ENCODE measurements at regions not wholly inside any gene's neighbourhood (a gene's known extent, or its start where the extent isn't known, plus 50 kb on each side); places are given as distances from the start of the nearest gene placed in this dataset.
"Not testable (repeated sequence)": the region's sequence is repeated elsewhere in the genome, so short reads cannot be mapped to it uniquely, and the experiment has no call there.

GRCh38 chr17:34076743-34077631 is 178.1 kb upstream of the CCL2 start:
- DNase-seq (ENCODE audit: low read depth in 3 of 3): no peak

GRCh38 chr17:34081269-34081668 is 173.8 kb upstream of the CCL2 start:
- no peak for DNase-seq (ENCODE audit: low read depth in 3 of 3)

- DNase-seq (ENCODE audit: low read depth in 3 of 3): no peak
Measured at GRCh38 chr17:34082404-34082803, 172.7 kb upstream of the CCL2 start.

GRCh38 chr17:34089042-34089441 is 166.0 kb upstream of the CCL2 start:
- DNase-seq (ENCODE audit: low read depth in 3 of 3): not testable (repeated sequence)

DNA sequence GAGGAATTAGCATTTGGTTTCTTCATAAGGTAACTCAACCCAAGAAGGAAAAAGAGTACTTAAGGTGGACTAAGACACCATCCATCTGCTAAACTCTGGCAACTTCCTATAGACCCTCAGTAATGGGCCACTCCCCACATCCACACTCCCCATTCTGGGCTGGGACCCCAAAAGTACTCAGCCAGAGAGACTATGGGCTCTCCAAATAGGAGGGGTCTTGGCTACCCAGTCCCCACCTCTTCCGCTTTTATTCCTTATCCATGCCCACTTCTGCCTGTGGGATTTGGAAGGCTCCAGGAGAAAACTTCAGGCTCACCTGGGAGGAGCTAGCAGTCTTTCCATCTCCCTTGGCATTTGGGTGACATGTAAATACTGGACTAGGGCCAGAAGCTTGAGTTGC is 164.5 kb upstream of the CCL2 start:
- DNase-seq (ENCODE audit: low read depth in 3 of 3): no peak

- no peak for DNase-seq (ENCODE audit: low read depth in 3 of 3)
Measured at GRCh38 chr17:34091975-34092374, 163.1 kb upstream of the CCL2 start.

DNA sequence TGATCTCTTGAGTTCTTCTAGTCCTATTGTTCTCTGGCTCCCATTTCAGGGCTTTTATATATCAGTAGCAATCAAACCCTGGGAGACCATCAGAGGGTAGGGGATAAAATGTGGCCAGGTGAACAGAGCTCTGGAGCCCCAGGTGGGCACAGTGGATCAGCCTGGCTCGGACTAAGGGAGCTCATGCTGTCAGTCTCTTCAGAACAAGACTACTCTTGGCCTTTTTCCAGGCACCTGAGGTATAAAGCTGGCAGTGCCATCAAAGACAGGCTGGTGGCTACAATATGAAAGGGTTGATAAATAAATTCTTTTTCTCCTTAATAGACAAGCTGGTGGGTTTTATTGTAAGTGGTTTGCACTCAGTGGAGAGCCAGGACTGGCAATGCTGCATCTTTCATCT is 160.0 kb upstream of the CCL2 start:
- no peak for DNase-seq (ENCODE audit: low read depth in 3 of 3)

DNA sequence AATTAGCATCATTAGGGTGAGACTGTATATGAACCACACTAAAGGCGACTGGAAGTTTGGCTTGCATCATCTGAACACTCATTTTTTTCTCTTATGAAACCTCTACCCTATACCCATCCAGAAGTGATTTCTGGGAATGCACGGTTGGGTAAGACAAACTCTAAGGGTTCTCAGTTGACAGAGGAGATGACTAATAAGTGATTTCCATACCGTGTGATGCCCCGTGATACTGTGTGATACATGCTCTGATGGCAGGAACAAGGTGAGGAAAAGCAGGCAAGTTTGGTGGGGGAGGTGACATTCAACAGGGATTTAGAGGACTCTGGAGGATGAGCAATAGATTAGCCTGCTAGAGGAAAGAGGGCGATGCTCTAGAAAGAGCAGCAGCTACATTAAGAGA is 156.4 kb upstream of the CCL2 start:
- no peak for DNase-seq (ENCODE audit: low read depth in 3 of 3)

DNA sequence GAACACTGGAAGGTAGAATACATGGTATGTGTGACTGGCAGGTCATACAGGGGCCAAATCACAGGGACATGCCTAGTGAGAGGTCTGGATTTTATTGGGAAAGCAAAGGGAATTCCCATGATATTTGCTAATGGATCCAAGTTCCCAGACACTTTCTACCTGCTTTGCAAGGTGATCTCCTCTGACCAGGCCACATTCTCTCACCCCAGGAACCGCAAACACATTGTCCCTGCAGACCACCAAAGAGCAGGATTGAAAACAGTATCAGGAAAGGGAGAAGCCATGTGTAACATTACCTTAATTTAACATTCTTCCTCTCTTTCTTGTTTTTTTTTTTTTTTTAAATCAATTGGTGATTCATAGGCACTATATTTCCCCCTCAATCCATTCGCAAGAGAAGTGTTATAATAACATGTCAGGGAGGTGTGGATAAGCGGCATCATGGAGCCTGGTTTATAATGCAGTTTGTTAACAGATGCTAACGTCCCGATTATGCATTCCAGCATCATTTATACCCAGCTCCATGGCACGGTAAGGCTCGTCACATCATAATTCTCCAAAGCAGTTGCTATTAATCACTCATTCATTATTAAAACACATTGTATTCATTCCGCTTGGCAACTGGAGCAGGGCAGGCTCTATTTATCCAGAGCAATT is 155.1 kb upstream of the CCL2 start:
- DNase-seq (ENCODE audit: low read depth in 3 of 3): no peak

DNA sequence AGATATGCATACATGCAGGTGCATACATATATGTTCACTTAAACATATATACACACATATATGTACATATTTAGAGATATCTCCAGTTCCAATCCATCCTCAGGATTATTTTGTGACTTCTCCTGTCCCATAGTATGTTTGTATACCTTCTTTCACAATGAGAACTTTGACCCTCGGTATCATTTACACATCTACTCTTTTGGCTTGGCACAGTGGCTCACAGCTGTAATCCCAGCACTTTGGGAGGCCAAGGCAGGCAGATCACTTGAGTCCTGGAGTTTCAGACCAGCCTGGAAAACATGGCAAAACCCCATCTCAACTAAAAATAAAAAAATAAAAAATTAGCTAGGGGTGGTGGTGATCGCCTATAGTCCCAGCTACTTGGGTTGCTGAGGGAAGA is 148.1 kb upstream of the CCL2 start:
- DNase-seq (ENCODE audit: low read depth in 3 of 3): no peak

GRCh38 chr17:34110315-34110714 is 144.8 kb upstream of the CCL2 start:
- DNase-seq (ENCODE audit: low read depth in 3 of 3): no peak

DNA sequence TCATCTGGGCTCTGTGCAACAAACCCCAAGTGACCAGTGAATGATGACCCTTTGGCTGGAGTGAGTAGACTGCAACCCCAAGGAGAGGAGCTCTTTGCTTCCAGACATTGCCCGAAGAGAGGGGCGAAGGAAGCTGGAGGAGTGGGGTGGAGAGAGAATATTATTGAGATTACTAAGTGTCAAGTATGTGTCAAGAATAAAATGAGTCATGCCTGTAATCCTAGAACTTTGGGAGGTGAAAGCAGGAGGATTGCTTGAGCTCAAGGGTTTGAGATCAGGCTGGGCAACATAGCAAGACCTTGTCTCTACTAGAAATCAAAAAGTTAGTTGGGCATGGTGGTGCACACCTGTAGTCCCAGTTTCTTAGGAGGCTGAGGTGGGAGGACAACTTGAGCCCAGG is 142.0 kb upstream of the CCL2 start:
- DNase-seq (ENCODE audit: low read depth in 3 of 3): no peak

GRCh38 chr17:34114174-34114573 is 140.9 kb upstream of the CCL2 start:
- DNase-seq (ENCODE audit: low read depth in 3 of 3): no peak

DNA sequence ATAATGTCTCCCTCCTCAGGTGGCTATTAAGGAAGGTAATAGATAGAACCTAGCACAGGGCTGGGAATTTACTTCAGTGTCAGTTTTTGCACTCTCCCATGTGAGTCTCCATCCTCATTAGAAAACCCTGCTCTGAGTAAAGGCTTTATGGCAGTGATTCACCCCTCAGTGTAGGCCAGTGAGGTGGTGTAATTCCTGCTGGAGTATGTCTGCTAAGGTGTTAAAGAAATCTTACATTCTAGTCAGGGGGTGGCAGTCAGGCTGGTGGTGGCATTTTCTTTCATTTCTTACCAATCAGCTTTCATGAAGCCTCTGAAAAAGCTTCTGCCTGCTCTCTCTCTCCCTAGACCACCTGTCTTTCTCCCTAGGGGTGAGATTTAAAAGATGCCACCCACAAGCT is 138.8 kb upstream of the CCL2 start:
- no peak for DNase-seq (ENCODE audit: low read depth in 3 of 3)

DNA sequence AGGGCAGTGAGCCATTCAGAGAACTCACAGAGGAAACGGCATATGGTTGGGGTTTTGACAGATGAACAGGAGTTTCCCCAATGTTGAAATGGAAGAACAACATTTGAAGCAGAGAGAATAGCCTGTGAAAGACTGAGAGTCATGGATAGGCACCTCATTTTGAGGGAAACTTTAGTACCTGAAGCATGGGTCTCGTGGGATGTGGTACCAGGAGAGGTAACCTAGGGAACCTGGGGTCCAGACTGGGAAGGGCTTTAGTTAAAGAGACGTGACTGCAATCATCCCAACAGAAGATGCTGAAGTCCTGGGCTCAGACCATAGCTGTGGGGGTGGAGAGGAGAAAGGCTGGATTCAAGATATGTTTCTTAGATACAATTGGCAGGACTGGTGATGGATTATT is 137.8 kb upstream of the CCL2 start:
- no peak for DNase-seq (ENCODE audit: low read depth in 3 of 3)

- DNase-seq (ENCODE audit: low read depth in 3 of 3): no peak
Measured at GRCh38 chr17:34117811-34118210, 137.3 kb upstream of the CCL2 start.

DNA sequence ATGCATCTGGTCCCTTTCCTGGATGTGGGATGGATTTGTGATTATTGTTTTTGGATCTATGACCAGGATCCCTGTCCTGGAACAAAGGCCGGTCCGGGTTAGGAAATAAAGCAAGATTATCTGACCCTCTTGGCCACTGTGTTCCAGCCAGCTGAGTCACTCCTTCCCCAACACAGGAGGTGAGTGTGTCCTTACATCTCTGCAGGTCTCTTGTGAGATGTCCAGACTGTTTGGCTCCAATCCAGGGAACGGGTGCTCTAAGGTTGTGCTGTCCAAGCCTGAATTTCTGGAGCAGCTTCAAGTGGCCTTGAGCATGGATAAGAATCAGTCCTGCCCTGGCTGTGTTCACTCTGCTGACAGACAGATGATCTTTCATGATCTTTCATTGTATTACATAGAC is 136.5 kb upstream of the CCL2 start:
- DNase-seq (ENCODE audit: low read depth in 3 of 3): no peak

GRCh38 chr17:34121311-34121710 is 133.8 kb upstream of the CCL2 start:
- no peak for DNase-seq (ENCODE audit: low read depth in 3 of 3)

DNA sequence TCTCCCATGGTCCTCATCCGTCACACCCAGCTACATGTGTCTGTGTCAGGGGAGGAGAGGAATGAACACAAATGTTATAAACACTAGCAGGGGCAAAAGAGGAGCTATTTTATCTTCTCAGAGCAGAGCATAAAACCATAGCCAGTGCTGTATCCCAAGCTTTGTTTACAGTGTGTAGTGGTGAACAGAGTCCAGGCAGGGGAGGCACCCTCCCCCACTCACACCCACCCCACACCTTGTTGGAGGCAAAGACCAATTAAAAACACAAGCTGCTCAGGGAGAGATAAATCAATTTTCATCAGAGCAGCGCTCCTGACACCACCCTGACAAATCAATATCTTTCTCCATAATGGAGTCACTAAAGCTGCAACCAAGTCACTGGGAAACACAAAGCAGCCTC is 132.6 kb upstream of the CCL2 start:
- DNase-seq (ENCODE audit: low read depth in 3 of 3): no peak

- no peak for DNase-seq (ENCODE audit: low read depth in 3 of 3)
Measured at GRCh38 chr17:34125010-34125409, 130.1 kb upstream of the CCL2 start.

DNA sequence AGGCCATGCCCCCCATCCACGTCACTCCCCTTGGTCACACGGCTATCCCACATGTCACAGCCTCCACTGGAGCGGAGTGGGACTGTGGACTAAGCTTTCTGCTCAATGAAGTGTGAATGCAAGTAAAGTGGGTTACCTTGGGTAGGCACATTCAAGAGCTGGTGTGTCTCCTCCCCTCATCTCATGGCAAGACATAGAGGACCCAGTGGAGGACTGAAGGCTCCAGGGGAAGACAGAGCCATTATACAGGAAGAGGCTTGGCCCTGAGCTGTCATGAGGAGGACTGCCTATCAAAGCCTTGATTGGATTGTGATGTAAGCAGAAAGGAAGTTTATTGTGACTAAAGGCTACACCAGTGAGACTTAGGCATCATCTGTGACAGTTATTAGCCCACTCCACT is 129.2 kb upstream of the CCL2 start:
- DNase-seq (ENCODE audit: low read depth in 3 of 3): no peak

DNA sequence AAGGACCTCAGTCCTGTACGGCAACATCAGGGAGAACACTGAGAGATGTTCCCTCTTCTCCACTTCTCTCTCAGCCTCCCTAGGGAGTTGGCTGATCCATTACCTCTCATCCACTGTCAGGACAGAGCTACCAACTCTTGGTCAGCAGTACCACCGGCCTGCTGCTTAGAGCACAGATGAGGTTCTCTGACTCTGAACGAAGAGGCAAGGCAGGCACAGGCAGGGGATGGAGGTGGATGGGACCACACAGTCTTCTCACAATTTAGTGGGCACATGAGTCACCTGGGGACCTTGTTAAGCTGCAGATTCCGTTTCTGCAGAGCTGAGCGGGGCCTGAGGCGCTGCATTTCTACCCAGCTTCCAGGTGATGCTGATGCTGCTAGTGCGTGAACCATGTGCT is 128.6 kb upstream of the CCL2 start:
- DNase-seq (ENCODE audit: low read depth in 3 of 3): no peak

DNA sequence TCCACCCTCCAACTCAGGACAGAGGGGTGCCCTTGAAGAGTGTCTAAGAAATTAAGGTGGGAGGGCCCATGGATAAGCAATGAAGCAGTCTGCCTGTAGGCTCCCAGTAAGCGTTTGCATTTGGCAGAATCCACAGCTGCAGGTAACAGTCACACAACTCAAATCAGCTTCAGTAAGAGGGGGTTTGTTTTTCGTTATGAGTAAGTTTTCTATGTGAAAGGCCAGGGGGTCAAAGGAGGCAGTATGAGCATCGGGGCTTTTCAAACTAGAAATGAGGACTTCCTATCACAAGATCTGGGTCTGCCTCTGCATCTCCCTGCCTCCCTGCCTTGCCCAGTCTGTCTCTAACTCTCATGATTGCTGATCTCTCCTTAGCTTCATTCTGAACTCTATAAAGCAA is 128.1 kb upstream of the CCL2 start:
- no peak for DNase-seq (ENCODE audit: low read depth in 3 of 3)

GRCh38 chr17:34130544-34130943 is 124.5 kb upstream of the CCL2 start:
- DNase-seq (ENCODE audit: low read depth in 3 of 3): no peak
